ENCODE measurements at regions not wholly inside any gene's neighbourhood (a gene's known extent, or its start where the extent isn't known, plus 50 kb on each side); places are given as distances from the start of the nearest gene placed in this dataset.

GRCh38 chr16:80417706-80418271 is 123.0 kb upstream of the DYNLRB2 start:
- ChIA-PET POLR2A (no interaction called here), CTCF (no interaction called here)
- TF ChIP-seq JUN (IDR thresholded peaks at IDR 0.05; ENCODE audit: borderline replicate concordance, insufficient read depth, insufficient read length, low read depth) (no peak), MYC (IDR thresholded peaks at IDR 0.05; ENCODE audit: low read depth, low read length) (no peak), FOS (IDR thresholded peaks at IDR 0.05; ENCODE audit: borderline replicate concordance, insufficient read depth, low read length) (no peak)
- Histone ChIP-seq H3K4me3 (replicated peaks in 1 of 3; ENCODE audit: insufficient read depth in 1 of 3, low read depth in 1 of 3, low read length in 3 of 3) (no peak overlapping the region), H3K36me3 (ENCODE audit: control insufficient read depth in 2 of 2, extremely low read depth in 1 of 2, insufficient read depth in 2 of 2, low read length in 2 of 2) (no peaks in the 10 kb centered on the region), H3K27ac (ENCODE audit: insufficient read depth, low read depth, low read length) (no peak overlapping the region), H3K9ac (replicated peaks; ENCODE audit: extremely low read depth, insufficient read depth, low read length) (no peak overlapping the region), H3K4me1 (ENCODE audit: control insufficient read depth, extremely low read depth, insufficient read depth, low read length) (no peaks in the 10 kb centered on the region), H3K27me3 (ENCODE audit: control insufficient read depth in 2 of 2, insufficient read depth in 2 of 2, low read length in 2 of 2) (no peaks in the 10 kb centered on the region), H4K20me1 (replicated peaks; ENCODE audit: control insufficient read depth, extremely low read depth, insufficient read depth, low read length) (no peaks in the 10 kb centered on the region), H3K79me2 (ENCODE audit: control insufficient read depth, insufficient read depth, low read length) (no peaks in the 10 kb centered on the region), H3K9me3 (replicated peaks; ENCODE audit: control insufficient read depth, insufficient read depth, low read length) (no peaks in the 10 kb centered on the region), H2AFZ (ENCODE audit: low read depth, low read length) (no peak overlapping the region), H3K4me2 (ENCODE audit: insufficient read depth, low read length) (no peak overlapping the region), H3K9me1 (replicated peaks; ENCODE audit: control insufficient read depth, extremely low read depth, insufficient read depth, low read length) (no peaks in the 10 kb centered on the region)
- no TSS peak for BruUV-seq (replicated peaks)
- dilution Hi-C loops (cut with MboI; ENCODE audit: extremely low pct_ligation_motif_present, low sequenced_read_pairs) (no loop called here), intact Hi-C loops (cut with micrococcal nuclease) (no loop called here)
- FAIRE-seq (no peak), DNase-seq (ENCODE audit: low read depth, low spot score) (no peak)

- no peak for DNase-seq (ENCODE audit: low read depth, low spot score)
- H2AFZ ChIP-seq (ENCODE audit: low read depth, low read length) = no peak overlapping the region
- no peaks in the 10 kb centered on the region for H3K27me3 ChIP-seq (ENCODE audit: control insufficient read depth in 2 of 2, insufficient read depth in 2 of 2, low read length in 2 of 2)
- no peak overlapping the region for H3K4me2 ChIP-seq (ENCODE audit: insufficient read depth, low read length)
- dilution Hi-C loops (cut with MboI; ENCODE audit: extremely low pct_ligation_motif_present, low sequenced_read_pairs) = no loop called here
- no peaks in the 10 kb centered on the region for H4K20me1 ChIP-seq (replicated peaks; ENCODE audit: control insufficient read depth, extremely low read depth, insufficient read depth, low read length)
- no peaks in the 10 kb centered on the region for H3K4me1 ChIP-seq (ENCODE audit: control insufficient read depth, extremely low read depth, insufficient read depth, low read length)
- no TSS peak for BruUV-seq (replicated peaks)
- CTCF ChIA-PET = no interaction called here
- H3K9me1 ChIP-seq (replicated peaks; ENCODE audit: control insufficient read depth, extremely low read depth, insufficient read depth, low read length) = no peaks in the 10 kb centered on the region
- POLR2A ChIA-PET = no interaction called here
- no peak overlapping the region for H3K9ac ChIP-seq (replicated peaks; ENCODE audit: extremely low read depth, insufficient read depth, low read length)
- no peak overlapping the region for H3K27ac ChIP-seq (ENCODE audit: insufficient read depth, low read depth, low read length)
- intact Hi-C loops (cut with micrococcal nuclease) = no loop called here
- H3K36me3 ChIP-seq (ENCODE audit: control insufficient read depth in 2 of 2, extremely low read depth in 1 of 2, insufficient read depth in 2 of 2, low read length in 2 of 2) = no peaks in the 10 kb centered on the region
- H3K79me2 ChIP-seq (ENCODE audit: control insufficient read depth, insufficient read depth, low read length) = no peaks in the 10 kb centered on the region
- no peak for FAIRE-seq
- H3K4me3 ChIP-seq (replicated peaks in 1 of 3; ENCODE audit: insufficient read depth in 1 of 3, low read depth in 1 of 3, low read length in 3 of 3) = no peak overlapping the region
- no peaks in the 10 kb centered on the region for H3K9me3 ChIP-seq (replicated peaks; ENCODE audit: control insufficient read depth, insufficient read depth, low read length)
- TF ChIP-seq EZH2 (IDR thresholded peaks at IDR 0.05; ENCODE audit: borderline replicate concordance, low read depth, low read length, severe bottlenecking) (no peak), CTCF (IDR thresholded peaks at IDR 0.05; ENCODE audit: extremely low read depth in 1 of 2, insufficient read depth in 1 of 2, low read depth in 1 of 2, low read length in 2 of 2) (no peak), MAX (IDR thresholded peaks at IDR 0.05; ENCODE audit: insufficient read depth, insufficient read length) (no peak), POLR2AphosphoS5 (IDR thresholded peaks at IDR 0.05; ENCODE audit: insufficient read depth, low read depth, low read length) (no peak), FOS (IDR thresholded peaks at IDR 0.05; ENCODE audit: borderline replicate concordance, insufficient read depth, low read length) (no peak), MYC (IDR thresholded peaks at IDR 0.05; ENCODE audit: low read depth, low read length) (no peak), POLR2A (IDR thresholded peaks at IDR 0.05; ENCODE audit: low read depth, low read length) (no peak), GATA2 (IDR thresholded peaks at IDR 0.05; ENCODE audit: insufficient read depth, insufficient read length, low read depth, low read length) (no peak), JUN (IDR thresholded peaks at IDR 0.05; ENCODE audit: borderline replicate concordance, insufficient read depth, insufficient read length, low read depth) (no peak)
Observed at GRCh38 chr16:80408014-80408413, 132.8 kb upstream of the DYNLRB2 start.

Measured in endothelial cell of umbilical vein (primary cell).